ENCODE measurements at regions not wholly inside any gene's neighbourhood (a gene's known extent, or its start where the extent isn't known, plus 50 kb on each side); places are given as distances from the start of the nearest gene placed in this dataset.

DNA sequence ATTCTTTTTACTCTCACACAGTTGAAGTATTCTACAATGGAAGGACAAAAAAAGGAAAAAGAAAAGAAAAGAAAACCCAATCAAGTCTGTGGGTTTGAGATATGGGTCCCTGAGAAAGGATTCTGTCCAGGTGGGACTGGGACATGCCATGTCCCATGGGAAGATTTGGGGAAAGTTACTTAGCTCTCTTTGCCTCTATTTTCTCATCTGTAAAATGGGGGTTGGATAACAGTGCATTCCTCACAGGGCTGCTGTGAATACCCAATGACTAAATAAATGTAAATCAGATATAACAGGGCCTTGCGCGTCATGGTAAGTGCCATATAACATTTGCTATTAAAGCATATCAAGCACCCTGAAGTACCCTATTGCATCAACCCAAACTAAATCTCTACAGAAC is 105.7 kb downstream of the CPN2 start:
- Histone ChIP-seq H2AFZ (ENCODE audit: low read length) (no peak overlapping the region), H3K27ac (ENCODE audit: low read length) (no peak overlapping the region), H3K4me1 (ENCODE audit: low read length) (no peaks in the 10 kb centered on the region), H3K9ac (ENCODE audit: low read length) (no peak overlapping the region), H4K20me1 (ENCODE audit: insufficient read depth, low read length) (no peaks in the 10 kb centered on the region), H3F3A (ENCODE audit: insufficient read depth, low read length) (no peaks in the 10 kb centered on the region), H3K27me3 (replicated peaks; ENCODE audit: insufficient read depth, low read length) (no peaks in the 10 kb centered on the region), H3K9me2 (replicated peaks; ENCODE audit: insufficient read depth, low read length) (no peaks in the 10 kb centered on the region), H3K4me3 (ENCODE audit: low read length) (no peak overlapping the region), H3K9me3 (replicated peaks; ENCODE audit: insufficient read depth, low read length) (no peaks in the 10 kb centered on the region), H3K4me2 (ENCODE audit: low read depth, low read length) (no peak overlapping the region), H3K36me3 (replicated peaks; ENCODE audit: insufficient read depth, low read length) (no peaks in the 10 kb centered on the region), H3K79me2 (ENCODE audit: low read length) (no peaks in the 10 kb centered on the region)
- TF ChIP-seq EZH2phosphoT487 (IDR thresholded peaks at IDR 0.05; ENCODE audit: low read length) (no peak), EZH2 (optimal IDR thresholded peaks at IDR 0.05; ENCODE audit: low read depth, low read length) (no peak), CTCF (IDR thresholded peaks at IDR 0.05; ENCODE audit: low read length) (no peak)
- no peak for DNase-seq

DNA sequence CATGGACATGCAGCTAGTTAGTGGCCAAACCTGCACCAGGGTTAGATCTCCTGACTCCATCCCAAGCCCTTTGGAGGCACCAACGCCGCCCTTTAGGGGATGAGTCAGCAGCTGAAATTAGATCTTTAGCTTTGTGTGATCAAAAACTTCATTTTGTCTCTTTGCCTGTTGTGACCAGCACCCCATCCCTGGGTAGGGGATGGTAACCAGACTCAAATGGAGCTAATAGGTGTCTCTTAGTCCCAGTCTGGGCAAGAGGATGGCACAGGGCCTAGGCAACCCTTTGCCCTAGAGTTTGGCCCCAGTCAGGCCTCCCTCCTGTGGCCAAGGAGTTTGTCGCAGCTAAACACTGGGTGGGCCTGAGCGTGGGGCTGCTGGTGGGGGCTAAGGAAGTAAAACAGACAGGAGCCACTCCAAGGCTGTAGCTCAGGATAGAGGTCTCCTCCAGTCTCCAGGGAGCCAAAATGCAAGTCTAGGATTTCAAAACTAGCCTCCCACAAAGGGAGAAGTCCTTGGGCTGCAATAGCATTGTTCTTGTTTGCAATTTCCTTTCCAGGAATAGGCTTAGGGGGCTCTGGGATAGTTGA is 105.1 kb downstream of the CPN2 start:
- no peak overlapping the region for H3K4me3 ChIP-seq (ENCODE audit: low read length)
- no peaks in the 10 kb centered on the region for H3F3A ChIP-seq (ENCODE audit: insufficient read depth, low read length)
- H3K9ac ChIP-seq (ENCODE audit: low read length), result no peak overlapping the region
- H3K9me2 ChIP-seq (replicated peaks; ENCODE audit: insufficient read depth, low read length), result no peaks in the 10 kb centered on the region
- H3K27me3 ChIP-seq (replicated peaks; ENCODE audit: insufficient read depth, low read length), result no peaks in the 10 kb centered on the region
- H2AFZ ChIP-seq (ENCODE audit: low read length), result no peak overlapping the region
- no peaks in the 10 kb centered on the region for H3K4me1 ChIP-seq (ENCODE audit: low read length)
- no peak overlapping the region for H3K4me2 ChIP-seq (ENCODE audit: low read depth, low read length)
- H3K27ac ChIP-seq (ENCODE audit: low read length), result no peak overlapping the region
- no peaks in the 10 kb centered on the region for H3K79me2 ChIP-seq (ENCODE audit: low read length)
- no peak for DNase-seq
- H3K36me3 ChIP-seq (replicated peaks; ENCODE audit: insufficient read depth, low read length), result no peaks in the 10 kb centered on the region
- no peaks in the 10 kb centered on the region for H3K9me3 ChIP-seq (replicated peaks; ENCODE audit: insufficient read depth, low read length)
- H4K20me1 ChIP-seq (ENCODE audit: insufficient read depth, low read length), result no peaks in the 10 kb centered on the region
- TF ChIP-seq EZH2phosphoT487 (IDR thresholded peaks at IDR 0.05; ENCODE audit: low read length) (no peak), EZH2 (optimal IDR thresholded peaks at IDR 0.05; ENCODE audit: low read depth, low read length) (no peak), CTCF (IDR thresholded peaks at IDR 0.05; ENCODE audit: low read length) (no peak)

DNA sequence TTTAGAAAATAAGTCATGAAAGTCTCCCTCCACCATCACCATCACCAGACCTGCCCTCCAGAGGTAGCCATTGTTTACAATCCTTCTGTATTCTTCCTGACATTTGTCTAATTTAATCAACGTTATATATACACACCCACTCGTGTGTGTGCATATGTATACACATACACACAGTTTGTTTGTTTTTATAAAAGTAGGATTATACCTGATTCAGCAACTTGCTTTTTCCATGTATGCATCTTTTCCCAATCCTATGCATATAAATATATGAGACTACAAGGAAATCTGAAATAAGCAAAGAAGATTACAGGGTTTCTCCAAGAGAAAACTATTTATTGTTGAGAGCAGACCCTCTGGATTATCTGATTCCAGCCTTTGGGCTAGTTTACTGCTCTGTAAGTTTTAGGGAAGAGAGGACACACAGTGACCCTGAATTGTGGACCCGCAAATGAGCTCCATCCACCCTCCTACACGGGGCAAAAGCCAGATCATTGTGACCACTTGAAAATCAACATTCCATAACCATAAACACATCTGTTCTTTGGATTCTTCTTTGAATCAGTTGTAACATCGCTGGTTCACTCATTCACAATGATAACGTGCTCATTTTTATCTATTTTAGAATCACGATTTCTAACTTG is 104.3 kb downstream of the CPN2 start:
- Histone ChIP-seq H3K4me1 (ENCODE audit: low read length) (no peaks in the 10 kb centered on the region), H2AFZ (ENCODE audit: low read length) (no peak overlapping the region), H3K4me3 (ENCODE audit: low read length) (no peak overlapping the region), H3K27ac (ENCODE audit: low read length) (no peak overlapping the region), H4K20me1 (ENCODE audit: insufficient read depth, low read length) (no peaks in the 10 kb centered on the region), H3K79me2 (ENCODE audit: low read length) (no peaks in the 10 kb centered on the region), H3K9ac (ENCODE audit: low read length) (no peak overlapping the region), H3F3A (ENCODE audit: insufficient read depth, low read length) (no peaks in the 10 kb centered on the region), H3K4me2 (ENCODE audit: low read depth, low read length) (no peak overlapping the region), H3K9me3 (replicated peaks; ENCODE audit: insufficient read depth, low read length) (no peaks in the 10 kb centered on the region), H3K27me3 (replicated peaks; ENCODE audit: insufficient read depth, low read length) (no peaks in the 10 kb centered on the region), H3K9me2 (replicated peaks; ENCODE audit: insufficient read depth, low read length) (no peaks in the 10 kb centered on the region), H3K36me3 (replicated peaks; ENCODE audit: insufficient read depth, low read length) (no peaks in the 10 kb centered on the region)
- no peak for TF ChIP-seq EZH2 (optimal IDR thresholded peaks at IDR 0.05; ENCODE audit: low read depth, low read length)
- TF ChIP-seq CTCF (IDR thresholded peaks at IDR 0.05; ENCODE audit: low read length), result no peak
- no peak for TF ChIP-seq EZH2phosphoT487 (IDR thresholded peaks at IDR 0.05; ENCODE audit: low read length)
- DNase-seq, result no peak
